HL-60/S4 treated with retinoic acid at 250 ng/mL for 4 days and 3 days (cell line): ENCODE measurements at regions not wholly inside any gene's neighbourhood (a gene's known extent, or its start where the extent isn't known, plus 50 kb on each side); places are given as distances from the start of the nearest gene placed in this dataset.
"Not testable (repeated sequence)": the region's sequence is repeated elsewhere in the genome, so short reads cannot be mapped to it uniquely, and the experiment has no call there.

Experiments
- in situ Hi-C: fragments of 300-500 bp; cut with MboI; formaldehyde crosslinking; loops from 2 replicates; pipeline ENCODE4 v1.7.0; 2022; ENCODE audit warnings: low sequenced_read_pairs

DNA sequence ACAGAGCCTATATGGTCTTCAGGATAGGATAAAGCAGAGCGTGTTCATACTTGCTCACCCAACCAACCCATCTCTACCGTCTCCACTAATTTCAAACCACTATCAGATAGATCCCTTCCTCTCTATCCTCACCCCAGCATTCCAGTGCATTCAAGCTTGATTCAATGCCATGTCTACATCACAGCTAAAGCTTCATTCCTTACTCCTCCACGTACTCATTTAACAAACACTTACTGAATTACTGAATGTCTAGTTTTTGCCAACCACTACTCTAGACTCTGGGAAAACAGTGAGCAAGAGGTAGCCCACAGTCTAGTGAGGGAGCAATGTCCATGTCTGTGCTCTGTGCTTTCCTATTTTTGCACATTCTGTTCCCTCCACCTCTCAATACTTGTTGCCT lies 163.5 kb upstream of the MSX2 start:
- in situ Hi-C loops: no loop called here

DNA sequence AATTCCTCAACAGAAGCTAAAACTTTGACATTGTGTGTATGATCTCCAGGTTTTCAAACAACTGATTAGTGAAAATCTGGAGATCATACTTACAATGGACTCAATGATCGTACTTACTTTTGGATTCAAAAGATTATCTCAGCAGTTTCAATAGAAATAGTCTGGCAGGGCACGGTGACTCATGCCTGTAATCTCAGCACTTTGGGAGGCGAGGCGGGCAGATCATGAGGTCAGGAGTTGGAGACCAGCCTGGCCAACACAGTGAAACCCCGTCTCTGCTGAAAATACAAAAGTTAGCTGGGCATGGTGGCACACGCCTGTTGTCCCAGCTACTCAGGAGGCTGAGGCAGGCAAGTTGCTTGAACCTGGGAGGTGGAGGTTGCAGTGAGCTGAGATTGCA lies 161.3 kb upstream of the MSX2 start:
- in situ Hi-C loops: not testable (repeated sequence)

GRCh38 chr5:174563899-174564298 lies 160.5 kb upstream of the MSX2 start:
- in situ Hi-C loops: no loop called here

DNA sequence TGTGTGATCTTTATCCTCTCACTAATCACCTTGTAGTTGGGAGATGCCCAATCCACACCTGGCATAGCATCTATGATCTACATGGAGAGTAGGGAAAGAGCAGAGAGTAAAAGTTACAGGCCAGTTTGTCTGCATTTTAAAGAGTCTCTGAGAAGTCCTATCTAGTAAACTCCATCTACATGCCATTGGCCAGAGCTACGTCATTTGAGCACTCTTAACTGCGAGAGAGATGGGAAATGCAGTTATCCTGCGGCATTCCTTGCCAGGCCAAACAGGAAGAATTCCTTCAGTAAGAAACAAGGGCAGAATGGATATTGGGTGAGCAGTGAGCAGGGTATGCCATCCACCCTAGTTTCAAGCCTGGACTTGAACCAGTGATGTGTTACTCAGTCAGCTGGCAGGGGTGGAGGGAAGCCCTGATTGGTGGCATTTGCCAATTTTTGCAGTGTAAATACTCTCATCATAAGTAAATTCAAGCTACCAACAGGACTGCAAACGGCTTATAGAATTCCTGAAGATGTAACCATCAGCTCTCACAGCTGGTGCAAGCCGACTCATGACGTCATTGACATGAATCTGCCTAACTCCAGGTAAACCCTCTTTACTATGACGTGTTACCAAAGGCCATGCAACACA lies 156.8 kb upstream of the MSX2 start:
- in situ Hi-C loops: no loop called here

DNA sequence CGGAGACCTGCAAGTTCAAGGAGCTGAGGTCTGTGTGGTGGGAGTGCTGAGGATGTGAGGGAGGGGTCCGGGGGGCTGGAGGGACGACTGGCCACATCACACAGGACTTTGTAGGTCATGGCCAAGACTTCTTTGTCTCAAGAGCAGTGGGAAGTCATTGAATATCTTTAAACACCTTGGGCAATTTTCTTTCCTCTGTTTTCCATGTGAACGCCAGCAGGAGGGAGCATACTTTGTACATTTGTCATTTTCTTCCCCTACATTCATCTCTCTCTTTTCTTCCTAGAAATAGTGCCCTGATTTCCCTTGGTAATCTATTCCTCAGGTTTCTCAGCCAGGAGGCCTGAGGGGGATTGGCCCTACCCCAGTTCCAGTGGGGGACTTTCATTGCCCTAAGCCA lies 153.7 kb upstream of the MSX2 start:
- in situ Hi-C loops: no loop called here

- in situ Hi-C loops: no loop called here
Measured at GRCh38 chr5:174571662-174572397, 152.6 kb upstream of the MSX2 start.

DNA sequence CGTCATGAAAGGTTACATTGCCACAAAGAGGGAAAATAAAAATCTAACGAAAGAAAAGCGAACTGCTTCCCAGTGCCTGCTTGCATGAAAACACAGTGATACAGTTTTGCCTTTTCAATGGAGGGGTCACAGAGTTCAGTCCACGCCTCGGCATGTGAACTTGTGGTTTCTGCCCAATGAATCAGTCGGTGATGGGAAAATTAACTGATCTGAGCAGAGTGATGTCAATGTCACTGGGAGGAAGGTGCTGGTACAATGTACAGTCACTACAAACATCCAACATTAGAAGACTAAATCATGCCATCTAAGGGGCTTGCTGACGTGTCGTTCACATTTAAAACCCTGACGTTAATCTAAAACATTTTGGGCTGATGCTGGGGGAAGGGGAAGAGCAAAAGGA lies 151.8 kb upstream of the MSX2 start:
- in situ Hi-C loops: no loop called here

- in situ Hi-C loops: no loop called here
Measured at GRCh38 chr5:174573221-174573994, 151.0 kb upstream of the MSX2 start.

DNA sequence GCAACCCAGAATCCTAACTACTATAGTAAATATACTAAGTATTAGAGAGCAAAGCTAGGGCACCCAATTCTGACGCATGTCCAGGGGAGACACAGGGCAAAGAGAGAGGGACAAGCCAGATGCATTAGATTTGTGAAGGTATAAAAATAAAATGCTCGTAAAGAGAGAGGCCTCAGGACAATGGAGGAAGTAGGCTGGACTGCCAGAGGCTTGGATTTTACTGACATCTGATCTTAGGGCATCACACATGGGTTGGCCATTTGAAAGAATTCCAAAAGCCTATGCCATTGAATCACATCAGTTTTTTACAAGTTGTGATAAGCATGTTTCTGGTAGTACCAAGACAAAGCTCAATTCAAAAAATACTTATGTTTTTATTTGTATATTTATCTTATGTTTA lies 149.3 kb upstream of the MSX2 start:
- in situ Hi-C loops: no loop called here

- in situ Hi-C loops: no loop called here
Measured at GRCh38 chr5:174576042-174576441, 148.3 kb upstream of the MSX2 start.

GRCh38 chr5:174581479-174581878 lies 142.9 kb upstream of the MSX2 start:
- in situ Hi-C loops: no loop called here

DNA sequence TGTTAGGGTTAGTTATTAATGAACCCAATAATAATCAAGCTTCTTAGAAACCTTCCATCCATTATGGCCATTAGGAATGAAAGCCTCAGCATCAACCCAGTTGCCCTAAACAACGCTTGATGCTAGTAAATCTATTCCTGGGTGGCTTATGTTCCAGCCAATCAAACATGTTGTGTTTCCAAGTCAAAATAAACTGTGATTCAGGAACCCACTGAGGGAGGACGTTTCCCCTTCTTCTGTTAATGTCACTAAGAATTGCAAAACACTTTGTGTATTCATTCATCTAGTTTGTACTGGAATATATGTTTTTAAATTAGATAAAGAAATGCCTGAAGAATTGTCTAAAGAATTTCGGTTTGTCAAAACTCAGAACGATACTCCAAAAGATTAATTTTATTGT lies 142.5 kb upstream of the MSX2 start:
- in situ Hi-C loops: no loop called here

- in situ Hi-C loops: no loop called here
Measured at GRCh38 chr5:174583071-174583470, 141.3 kb upstream of the MSX2 start.

- in situ Hi-C loops: no loop called here
Measured at GRCh38 chr5:174585472-174585871, 138.9 kb upstream of the MSX2 start.

- in situ Hi-C loops: not testable (repeated sequence)
Measured at GRCh38 chr5:174586163-174586562, 138.2 kb upstream of the MSX2 start.

- in situ Hi-C loops: no loop called here
Measured at GRCh38 chr5:174589011-174589410, 135.4 kb upstream of the MSX2 start.

GRCh38 chr5:174589599-174589998 lies 134.8 kb upstream of the MSX2 start:
- in situ Hi-C loops: no loop called here

- in situ Hi-C loops: no loop called here
Measured at GRCh38 chr5:174590820-174591219, 133.6 kb upstream of the MSX2 start.

- in situ Hi-C loops: no loop called here
Measured at GRCh38 chr5:174596429-174596828, 128.0 kb upstream of the MSX2 start.

DNA sequence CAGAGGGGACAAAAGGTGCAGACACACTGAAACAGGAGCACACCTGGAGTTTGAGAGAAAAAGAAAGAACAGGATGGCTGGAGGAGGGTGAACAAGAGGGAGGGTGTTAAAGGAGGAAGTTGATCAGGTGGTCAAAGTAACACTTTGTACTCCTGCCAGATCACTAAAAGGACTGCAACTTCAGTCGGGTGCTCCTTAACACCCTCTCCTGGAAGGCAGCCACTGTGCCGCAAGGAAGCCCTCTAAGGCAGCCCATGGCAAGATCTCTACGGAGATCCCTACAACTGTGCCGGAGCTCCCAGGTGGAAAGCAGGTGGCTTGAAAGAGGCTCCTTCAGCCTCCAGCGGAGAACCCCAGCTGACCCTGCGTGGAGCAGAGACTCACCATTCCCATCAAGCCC lies 124.4 kb upstream of the MSX2 start:
- in situ Hi-C loops: no loop called here

DNA sequence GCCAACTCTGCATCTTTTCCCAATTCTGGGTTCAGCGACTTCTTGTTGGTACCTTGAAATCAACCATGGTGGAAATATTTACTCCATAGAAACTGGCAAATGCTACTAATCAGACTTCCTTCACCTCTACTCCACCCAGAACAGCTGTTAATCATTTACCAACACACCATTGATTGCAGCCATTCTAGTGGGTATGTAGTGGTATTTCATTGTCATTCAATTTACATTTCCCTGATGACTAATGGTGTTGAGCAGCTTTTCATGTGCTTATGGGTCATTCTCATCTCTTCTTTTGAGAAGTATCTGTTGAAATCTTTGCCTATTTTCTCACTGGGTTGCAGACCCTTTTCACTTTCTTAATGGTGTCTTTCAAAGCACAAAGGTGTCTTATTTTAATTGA lies 122.4 kb upstream of the MSX2 start:
- in situ Hi-C loops: no loop called here

DNA sequence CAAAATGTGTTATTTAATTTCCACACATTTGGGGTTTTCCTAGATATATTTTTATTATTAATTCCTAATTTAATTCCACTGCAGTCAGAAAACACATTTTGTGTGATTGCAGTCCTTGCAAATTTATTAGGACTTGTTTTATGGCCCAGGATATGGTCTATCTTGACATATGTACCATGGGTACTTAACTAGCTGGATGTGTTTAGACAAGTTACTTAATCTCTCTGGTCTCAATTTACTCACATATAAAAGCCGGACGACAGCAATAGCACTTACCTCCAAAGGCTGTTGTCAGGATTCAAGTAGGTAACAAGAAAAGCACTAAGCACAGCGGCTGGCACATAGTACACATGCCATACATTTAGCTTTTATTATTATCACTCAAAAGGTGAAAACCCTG lies 118.2 kb upstream of the MSX2 start:
- in situ Hi-C loops: no loop called here
